Suprapubic skin (tissue), 4 donors: ENCODE measurements at regions not wholly inside any gene's neighbourhood (a gene's known extent, or its start where the extent isn't known, plus 50 kb on each side); places are given as distances from the start of the nearest gene placed in this dataset.

Experiments used
- DNase-seq, 2 donors: peaks; one replicate each; pipeline ENCODE4 v3.0.0-alpha.2; 2019; ENCODE audit warnings: low spot score in 2 of 2
- H3K27ac ChIP-seq: fragments of 200-600 bp; sonication (generic); one replicate; pipeline ENCODE4 v1.5.1; 2019
- H3K27me3 ChIP-seq: fragments of 200-600 bp; sonication (generic); one replicate; pipeline ENCODE4 v1.5.1; 2019
- H3K36me3 ChIP-seq: fragments of 200-600 bp; sonication (generic); one replicate; pipeline ENCODE4 v1.5.1; 2019
- H3K4me1 ChIP-seq: fragments of 200-600 bp; sonication (generic); one replicate; pipeline ENCODE4 v1.5.1; 2019
- H3K4me3 ChIP-seq: fragments of 200-600 bp; sonication (generic); one replicate; pipeline ENCODE4 v1.5.1; 2019; ENCODE audit warnings: mild to moderate bottlenecking
- H3K9me3 ChIP-seq: fragments of 200-600 bp; sonication (generic); one replicate; pipeline ENCODE4 v1.5.1; 2019
- EP300 ChIP-seq: sonication (generic); formaldehyde crosslinking; IDR thresholded peaks from one replicate; pipeline ENCODE4 v1.6.1; 2017; ENCODE audit warnings: antibody characterized with exemption
- POLR2A ChIP-seq, 2 donors: fragments of 450-650 bp; IDR thresholded peaks; one replicate each; pipeline ENCODE4 v1.6.1; 2017; ENCODE audit warnings: antibody characterized with exemption in 2 of 2, mild to moderate bottlenecking in 2 of 2, moderate library complexity in 2 of 2
- POLR2AphosphoS5 ChIP-seq, 3 donors: sonication (generic); formaldehyde crosslinking; IDR thresholded peaks; one replicate each; pipeline ENCODE4 v1.6.1; 2017; ENCODE audit warnings: antibody characterized with exemption in 3 of 3
- WGBS: methylation state at CpG from one replicate; pipeline ENCODE4 v1.1.5; 2018; 5-methylcytosine and 5-hydroxymethylcytosine counted together
- TF ChIP-seq, protein P1 (sequence below), 2 donors: fragments of 200-600 bp in 1 of 2; fragments of 450-650 bp in 1 of 2; sonication (generic) in 1 of 2; IDR thresholded peaks; one replicate each; pipeline ENCODE4 v1.5.1; 2016 to 2019; ENCODE audit warnings: antibody characterized with exemption in 2 of 2, mild to moderate bottlenecking in 1 of 2, moderate library complexity in 1 of 2

GRCh38 chr1:73662526-73662925, 535.5 kb downstream of the LRRIQ3 start:
- TF ChIP-seq EP300 (no peak), POLR2AphosphoS5 (IDR thresholded peaks at IDR 0.05) (no peak), POLR2A (IDR thresholded peaks at IDR 0.05) (no peak)
- TF ChIP-seq, protein P1, sequence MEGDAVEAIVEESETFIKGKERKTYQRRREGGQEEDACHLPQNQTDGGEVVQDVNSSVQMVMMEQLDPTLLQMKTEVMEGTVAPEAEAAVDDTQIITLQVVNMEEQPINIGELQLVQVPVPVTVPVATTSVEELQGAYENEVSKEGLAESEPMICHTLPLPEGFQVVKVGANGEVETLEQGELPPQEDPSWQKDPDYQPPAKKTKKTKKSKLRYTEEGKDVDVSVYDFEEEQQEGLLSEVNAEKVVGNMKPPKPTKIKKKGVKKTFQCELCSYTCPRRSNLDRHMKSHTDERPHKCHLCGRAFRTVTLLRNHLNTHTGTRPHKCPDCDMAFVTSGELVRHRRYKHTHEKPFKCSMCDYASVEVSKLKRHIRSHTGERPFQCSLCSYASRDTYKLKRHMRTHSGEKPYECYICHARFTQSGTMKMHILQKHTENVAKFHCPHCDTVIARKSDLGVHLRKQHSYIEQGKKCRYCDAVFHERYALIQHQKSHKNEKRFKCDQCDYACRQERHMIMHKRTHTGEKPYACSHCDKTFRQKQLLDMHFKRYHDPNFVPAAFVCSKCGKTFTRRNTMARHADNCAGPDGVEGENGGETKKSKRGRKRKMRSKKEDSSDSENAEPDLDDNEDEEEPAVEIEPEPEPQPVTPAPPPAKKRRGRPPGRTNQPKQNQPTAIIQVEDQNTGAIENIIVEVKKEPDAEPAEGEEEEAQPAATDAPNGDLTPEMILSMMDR (IDR thresholded peaks at IDR 0.05): no peak
- Histone ChIP-seq H3K4me1 (no peaks in the 10 kb centered on the region), H3K4me3 (no peak overlapping the region), H3K9me3 (no peaks in the 10 kb centered on the region), H3K27ac (no peak overlapping the region), H3K36me3 (no peaks in the 10 kb centered on the region), H3K27me3 (no peaks in the 10 kb centered on the region)
- no peak for DNase-seq
- 89% methylated on average over 2 of the region's 2 CpGs for WGBS

DNA sequence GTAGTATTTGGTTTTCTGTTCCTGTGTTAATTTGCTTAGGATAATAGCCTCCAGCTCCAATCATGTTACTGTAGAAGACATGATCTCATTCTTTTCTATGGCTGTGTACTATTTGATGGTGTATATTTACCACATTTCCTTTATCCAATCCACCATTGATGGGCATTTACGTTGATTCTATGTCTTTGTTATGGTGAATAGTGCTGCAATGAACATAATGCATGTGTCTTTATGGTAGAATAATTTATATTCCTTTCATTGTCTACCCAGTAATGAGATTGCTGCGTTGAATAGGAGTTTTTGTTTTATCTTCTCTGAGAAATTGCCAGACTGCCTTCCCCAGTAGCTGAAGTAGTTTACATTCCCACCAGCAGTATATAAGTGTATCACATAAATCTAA, 538.8 kb downstream of the LRRIQ3 start:
- WGBS: 69% methylated on average over 2 of the region's 2 CpGs
- no peak for DNase-seq
- no peak overlapping the region for H3K27ac ChIP-seq
- H3K4me1 ChIP-seq: no peaks in the 10 kb centered on the region
- TF ChIP-seq POLR2A (IDR thresholded peaks at IDR 0.05) (no peak), EP300 (no peak), POLR2AphosphoS5 (IDR thresholded peaks at IDR 0.05) (no peak)
- TF ChIP-seq, protein P1 (IDR thresholded peaks at IDR 0.05): no peak
- no peaks in the 10 kb centered on the region for H3K27me3 ChIP-seq
- no peak overlapping the region for H3K4me3 ChIP-seq
- H3K36me3 ChIP-seq: no peaks in the 10 kb centered on the region
- H3K9me3 ChIP-seq: no peaks in the 10 kb centered on the region

DNA sequence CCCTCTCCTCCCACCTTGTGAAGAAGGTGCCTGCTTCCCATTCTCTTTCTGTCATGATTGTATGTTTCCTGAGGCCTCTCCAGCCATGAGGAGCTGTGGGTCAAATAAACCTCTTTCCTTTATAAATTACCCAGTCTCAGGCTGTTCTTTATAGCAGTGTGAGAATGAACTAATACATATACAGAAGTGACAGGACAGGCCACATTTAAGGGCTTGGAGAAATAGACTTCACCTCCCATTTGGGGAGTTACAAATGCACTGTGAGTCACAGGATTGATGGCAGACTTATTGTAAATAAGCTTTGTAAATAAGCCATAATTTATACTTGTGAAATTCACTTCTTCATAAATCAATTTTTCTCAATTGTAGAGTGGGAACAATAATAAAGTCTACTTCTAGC, 543.3 kb downstream of the LRRIQ3 start:
- no peaks in the 10 kb centered on the region for H3K9me3 ChIP-seq
- H3K27ac ChIP-seq: no peak overlapping the region
- no peaks in the 10 kb centered on the region for H3K27me3 ChIP-seq
- no peaks in the 10 kb centered on the region for H3K4me1 ChIP-seq
- H3K36me3 ChIP-seq: no peaks in the 10 kb centered on the region
- no peak overlapping the region for H3K4me3 ChIP-seq
- DNase-seq: no peak
- TF ChIP-seq POLR2AphosphoS5 (IDR thresholded peaks at IDR 0.05): no peak
- TF ChIP-seq, protein P1 (IDR thresholded peaks at IDR 0.05): no peak
- TF ChIP-seq POLR2A (IDR thresholded peaks at IDR 0.05): no peak
- no peak for TF ChIP-seq EP300

DNA sequence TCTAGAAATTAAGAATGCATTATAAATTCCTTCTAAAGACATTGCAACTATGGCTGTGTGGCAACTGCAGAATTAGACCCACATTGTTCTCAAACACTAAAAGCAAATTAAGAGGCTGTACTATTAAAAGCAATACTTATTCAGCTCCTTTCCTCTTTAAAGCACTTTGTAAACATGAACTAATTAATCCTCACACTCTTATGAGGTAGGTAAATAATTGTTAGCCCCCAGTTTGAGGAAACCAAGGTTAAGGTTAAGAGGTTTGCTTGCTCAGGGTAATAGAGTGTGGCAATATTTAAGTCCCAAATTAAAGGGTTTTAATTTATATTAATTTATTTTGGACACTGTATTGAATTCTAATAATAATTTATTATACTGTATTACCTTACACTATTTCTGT, 553.8 kb downstream of the LRRIQ3 start:
- TF ChIP-seq POLR2A (IDR thresholded peaks at IDR 0.05) (no peak), EP300 (no peak), POLR2AphosphoS5 (IDR thresholded peaks at IDR 0.05) (no peak)
- TF ChIP-seq, protein P1 (IDR thresholded peaks at IDR 0.05): no peak

GRCh38 chr1:73639494-73639893, 558.5 kb downstream of the LRRIQ3 start:
- Histone ChIP-seq H3K4me1 (no peaks in the 10 kb centered on the region), H3K27ac (no peak overlapping the region), H3K36me3 (no peaks in the 10 kb centered on the region), H3K9me3 (no peaks in the 10 kb centered on the region), H3K27me3 (no peaks in the 10 kb centered on the region), H3K4me3 (no peak overlapping the region)
- 79% methylated on average over 5 of the region's 5 CpGs for WGBS
- TF ChIP-seq, protein P1 (IDR thresholded peaks at IDR 0.05): no peak
- TF ChIP-seq POLR2AphosphoS5 (IDR thresholded peaks at IDR 0.05) (no peak), EP300 (no peak), POLR2A (IDR thresholded peaks at IDR 0.05) (no peak)
- DNase-seq: no peak

More for the DNA sequence above, 553.8 kb downstream of the LRRIQ3 start:
- H3K36me3 ChIP-seq: no peaks in the 10 kb centered on the region
- H3K4me1 ChIP-seq: no peaks in the 10 kb centered on the region
- no peaks in the 10 kb centered on the region for H3K27me3 ChIP-seq
- DNase-seq: no peak
- H3K9me3 ChIP-seq: no peaks in the 10 kb centered on the region
- H3K27ac ChIP-seq: no peak overlapping the region
- no peak overlapping the region for H3K4me3 ChIP-seq
